ENCODE measurements at regions not wholly inside any gene's neighbourhood (a gene's known extent, or its start where the extent isn't known, plus 50 kb on each side); places are given as distances from the start of the nearest gene placed in this dataset.

GRCh38 chr2:16040271-16041010 is 100.1 kb downstream of the MYCN start:
- in situ Hi-C loops (cut with MboI; ENCODE audit: low sequenced_read_pairs) = no loop called here
- BruUV-seq (replicated peaks) = no TSS peak

More at GRCh38 chr2:16040271-16041010, 100.1 kb downstream of the MYCN start:
- ChIA-PET POLR2A (ENCODE audit: unreplicated experiment) (no interaction called here), CTCF (no interaction called here)
- Histone ChIP-seq H2AFZ (replicated peaks; ENCODE audit: low read length, poor library complexity) (no peak overlapping the region), H3K36me3 (ENCODE audit: control insufficient read depth, insufficient read depth, low read length) (no peaks in the 10 kb centered on the region), H3K4me2 (ENCODE audit: low read depth, low read length) (no peak overlapping the region), H3K18ac (ENCODE audit: low read depth, low read length) (no peak overlapping the region), H4K8ac (ENCODE audit: low read depth in 2 of 2, low read length in 2 of 2) (no peak overlapping the region), H3K9me3 (ENCODE audit: control insufficient read depth, insufficient read depth, low read length) (peaks cover 44% of the 10 kb centered on the region), H3K9ac (ENCODE audit: low read depth, low read length) (no peak overlapping the region), H2AK5ac (ENCODE audit: low read depth, low read length) (no peak overlapping the region), H4K91ac (ENCODE audit: insufficient read depth, low read depth, low read length) (no peak overlapping the region), H3K27ac (ENCODE audit: insufficient read depth, low read length) (no peak overlapping the region), H3K9me1 (ENCODE audit: insufficient read depth, low read length) (no peaks in the 10 kb centered on the region), H2BK5ac (ENCODE audit: low read depth, low read length, poor library complexity, severe bottlenecking) (no peak overlapping the region), H3K4ac (ENCODE audit: low read depth, low read length) (no peak overlapping the region), H2BK120ac (ENCODE audit: low read depth, low read length) (no peak overlapping the region), H2BK20ac (ENCODE audit: low read depth, low read length) (no peak overlapping the region), H3K14ac (replicated peaks; ENCODE audit: low read depth, low read length) (no peak overlapping the region), H2BK15ac (ENCODE audit: low read depth, low read length) (no peak overlapping the region), H3K56ac (ENCODE audit: extremely low read depth, insufficient read depth, low read length) (no peak overlapping the region), H4K5ac (ENCODE audit: low read depth, low read length) (no peak overlapping the region), H2AK9ac (replicated peaks; ENCODE audit: low read depth, low read length, poor library complexity) (no peak overlapping the region), H4K20me1 (ENCODE audit: insufficient read depth, low read length) (no peaks in the 10 kb centered on the region), H3K27me3 (ENCODE audit: control insufficient read depth, insufficient read depth, low read length) (no peaks in the 10 kb centered on the region), H3K23ac (ENCODE audit: low read depth, low read length) (no peak overlapping the region), H3K4me1 (ENCODE audit: control insufficient read depth, insufficient read depth, low read length) (no peaks in the 10 kb centered on the region), H3K4me3 (ENCODE audit: insufficient read depth, low read depth, low read length) (no peak overlapping the region), H3K79me1 (ENCODE audit: low read depth in 1 of 2, low read length in 2 of 2) (no peaks in the 10 kb centered on the region)
- no peak for DNase-seq
- intact Hi-C loops (cut with micrococcal nuclease) = no loop called here
- ATAC-seq (ENCODE audit: low read depth) = no peak
- TF ChIP-seq CHD1 (IDR thresholded peaks at IDR 0.05; ENCODE audit: low read depth, low read length) = no peak
- TF ChIP-seq RCOR1 (IDR thresholded peaks at IDR 0.05; ENCODE audit: insufficient replicate concordance, low read length) = no peak
- TF ChIP-seq, protein P1, sequence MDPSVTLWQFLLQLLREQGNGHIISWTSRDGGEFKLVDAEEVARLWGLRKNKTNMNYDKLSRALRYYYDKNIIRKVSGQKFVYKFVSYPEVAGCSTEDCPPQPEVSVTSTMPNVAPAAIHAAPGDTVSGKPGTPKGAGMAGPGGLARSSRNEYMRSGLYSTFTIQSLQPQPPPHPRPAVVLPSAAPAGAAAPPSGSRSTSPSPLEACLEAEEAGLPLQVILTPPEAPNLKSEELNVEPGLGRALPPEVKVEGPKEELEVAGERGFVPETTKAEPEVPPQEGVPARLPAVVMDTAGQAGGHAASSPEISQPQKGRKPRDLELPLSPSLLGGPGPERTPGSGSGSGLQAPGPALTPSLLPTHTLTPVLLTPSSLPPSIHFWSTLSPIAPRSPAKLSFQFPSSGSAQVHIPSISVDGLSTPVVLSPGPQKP (IDR thresholded peaks at IDR 0.05; ENCODE audit: borderline replicate concordance, low read depth, low read length) = no peak
- TF ChIP-seq RAD21 (IDR thresholded peaks at IDR 0.05; ENCODE audit: low read length) = no peak
- TF ChIP-seq CTCF (conservative IDR thresholded peaks at IDR 0.05; ENCODE audit: low read depth, low read length) = no peak
- 43% methylated on average over 1 of the region's 7 CpGs; no CpG with 5 or more reads in 1 of the 2 experiments for WGBS, 2 experiments (ENCODE audit: extremely low coverage in 2 of 2, insufficient read length in 1 of 2)
- dilution Hi-C loops (cut with HindIII; ENCODE audit: low sequenced_read_pairs, unreplicated experiment) = no loop called here

All from IMR-90 (cell line).